Activated naive CD4-positive, alpha-beta T cell treated with anti-CD3 and anti-CD28 coated beads for 36 hours (primary cell): ENCODE measurements at regions not wholly inside any gene's neighbourhood (a gene's known extent, or its start where the extent isn't known, plus 50 kb on each side); places are given as distances from the start of the nearest gene placed in this dataset.
A peak's percentile ranks its signal among the peaks of the same experiment; 100 is the strongest.
"Not testable (repeated sequence)": the region's sequence is repeated elsewhere in the genome, so short reads cannot be mapped to it uniquely, and the experiment has no call there.

Experiments used
- CTCF ChIA-PET: fragments of 350-600 bp; sonication (Branson Sonifier 250); formaldehyde crosslinking; loops from one replicate; lab custom pipeline; 2021; ENCODE audit warnings: antibody characterized with exemption; lab: Charles Lee
- DNase-seq: peaks from one replicate; pipeline ENCODE4 v3.0.0-alpha.2; 2020
- H3K27ac Mint-ChIP-seq: one replicate; pipeline ENCODE4 v1.8.0; 2021; ENCODE audit warnings: mild to moderate bottlenecking, mixed read lengths
- H3K27me3 Mint-ChIP-seq: one replicate; pipeline ENCODE4 v1.8.0; 2021; ENCODE audit warnings: low read depth, mixed read lengths
- H3K36me3 Mint-ChIP-seq: one replicate; pipeline ENCODE4 v1.8.0; 2021; ENCODE audit warnings: low read depth, mixed read lengths
- H3K4me1 Mint-ChIP-seq: one replicate; pipeline ENCODE4 v1.8.0; 2021; ENCODE audit warnings: low read depth, mixed read lengths
- H3K4me3 Mint-ChIP-seq: one replicate; pipeline ENCODE4 v1.8.0; 2021; ENCODE audit warnings: mild to moderate bottlenecking, moderate library complexity, mixed read lengths
- H3K9me3 Mint-ChIP-seq: one replicate; pipeline ENCODE4 v1.8.0; 2021; ENCODE audit warnings: mixed read lengths
- intact Hi-C: fragments of 100-400 bp; cut with micrococcal nuclease; formaldehyde crosslinking; loops from one replicate; pipeline ENCODE4 v1.15.1; 2023

DNA sequence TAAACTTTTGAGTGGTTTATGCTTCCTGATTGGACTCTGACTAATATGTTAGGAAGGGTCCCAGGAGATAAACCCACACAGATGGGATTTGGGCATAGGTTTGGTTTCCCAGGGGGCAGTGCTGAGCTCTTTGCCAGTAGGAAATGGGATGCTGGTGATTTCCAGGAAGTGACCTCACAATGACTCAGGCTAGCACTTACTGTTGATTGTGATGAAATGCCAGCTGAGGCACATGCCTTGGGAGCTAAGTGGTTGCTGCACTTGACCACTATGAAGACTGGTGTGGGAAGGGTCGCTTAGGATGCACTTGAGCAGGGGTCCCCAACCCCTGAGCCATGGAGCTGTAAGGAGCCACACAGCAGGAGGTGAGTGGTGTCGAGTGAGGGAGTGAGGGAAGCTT lies 55.5 kb upstream of the METTL14 start:
- Mint-ChIP-seq H3K36me3 (peaks cover 22% of the 10 kb centered on the region), H3K27ac (peak overlapping the region; percentile 89)
- H3K4me3 Mint-ChIP-seq, H3K4me1 Mint-ChIP-seq, H3K27me3 Mint-ChIP-seq, H3K9me3 Mint-ChIP-seq, intact Hi-C loops, CTCF ChIA-PET: not testable (repeated sequence)
- peak; percentile 50 for DNase-seq

- H3K9me3 Mint-ChIP-seq, DNase-seq, intact Hi-C loops, H3K4me1 Mint-ChIP-seq, H3K4me3 Mint-ChIP-seq, CTCF ChIA-PET, H3K27me3 Mint-ChIP-seq: not testable (repeated sequence)
- Mint-ChIP-seq H3K27ac (peak overlapping the region; percentile 61), H3K36me3 (peaks cover 22% of the 10 kb centered on the region)
Observed at GRCh38 chr4:118630897-118631296, 54.3 kb upstream of the METTL14 start.

GRCh38 chr4:118631321-118632050 lies 53.7 kb upstream of the METTL14 start:
- H3K9me3 Mint-ChIP-seq, H3K4me1 Mint-ChIP-seq, H3K4me3 Mint-ChIP-seq, CTCF ChIA-PET, DNase-seq, H3K27me3 Mint-ChIP-seq, intact Hi-C loops: not testable (repeated sequence)
- H3K36me3 Mint-ChIP-seq: peaks cover 22% of the 10 kb centered on the region
- H3K27ac Mint-ChIP-seq: peak overlapping the region; percentile 61

- intact Hi-C loops, H3K9me3 Mint-ChIP-seq, CTCF ChIA-PET, H3K27ac Mint-ChIP-seq, DNase-seq, H3K4me1 Mint-ChIP-seq, H3K27me3 Mint-ChIP-seq, H3K4me3 Mint-ChIP-seq: not testable (repeated sequence)
- peaks cover 22% of the 10 kb centered on the region for H3K36me3 Mint-ChIP-seq
Observed at GRCh38 chr4:118633476-118633875, 51.7 kb upstream of the METTL14 start.

GRCh38 chr4:118634126-118634875 lies 50.9 kb upstream of the METTL14 start:
- intact Hi-C loops, H3K9me3 Mint-ChIP-seq, H3K27ac Mint-ChIP-seq, DNase-seq, H3K27me3 Mint-ChIP-seq, H3K4me1 Mint-ChIP-seq, H3K4me3 Mint-ChIP-seq, CTCF ChIA-PET: not testable (repeated sequence)
- H3K36me3 Mint-ChIP-seq: peaks cover 18% of the 10 kb centered on the region
